ENCODE measurements at regions not wholly inside any gene's neighbourhood (a gene's known extent, or its start where the extent isn't known, plus 50 kb on each side); places are given as distances from the start of the nearest gene placed in this dataset.

- TF ChIP-seq, protein P1, sequence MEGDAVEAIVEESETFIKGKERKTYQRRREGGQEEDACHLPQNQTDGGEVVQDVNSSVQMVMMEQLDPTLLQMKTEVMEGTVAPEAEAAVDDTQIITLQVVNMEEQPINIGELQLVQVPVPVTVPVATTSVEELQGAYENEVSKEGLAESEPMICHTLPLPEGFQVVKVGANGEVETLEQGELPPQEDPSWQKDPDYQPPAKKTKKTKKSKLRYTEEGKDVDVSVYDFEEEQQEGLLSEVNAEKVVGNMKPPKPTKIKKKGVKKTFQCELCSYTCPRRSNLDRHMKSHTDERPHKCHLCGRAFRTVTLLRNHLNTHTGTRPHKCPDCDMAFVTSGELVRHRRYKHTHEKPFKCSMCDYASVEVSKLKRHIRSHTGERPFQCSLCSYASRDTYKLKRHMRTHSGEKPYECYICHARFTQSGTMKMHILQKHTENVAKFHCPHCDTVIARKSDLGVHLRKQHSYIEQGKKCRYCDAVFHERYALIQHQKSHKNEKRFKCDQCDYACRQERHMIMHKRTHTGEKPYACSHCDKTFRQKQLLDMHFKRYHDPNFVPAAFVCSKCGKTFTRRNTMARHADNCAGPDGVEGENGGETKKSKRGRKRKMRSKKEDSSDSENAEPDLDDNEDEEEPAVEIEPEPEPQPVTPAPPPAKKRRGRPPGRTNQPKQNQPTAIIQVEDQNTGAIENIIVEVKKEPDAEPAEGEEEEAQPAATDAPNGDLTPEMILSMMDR (IDR thresholded peaks at IDR 0.05; ENCODE audit: low read depth, low read length), result no peak
- TF ChIP-seq EZH2phosphoT487 (IDR thresholded peaks at IDR 0.05; ENCODE audit: low read depth), result no peak
These were observed 754.6 kb downstream of the REEP3 start for GRCh38 chr10:64275774-64276173.
